ENCODE measurements at regions not wholly inside any gene's neighbourhood (a gene's known extent, or its start where the extent isn't known, plus 50 kb on each side); places are given as distances from the start of the nearest gene placed in this dataset.

GRCh38 chr10:112024079-112024478 is 159.5 kb downstream of the GPAM start:
- in situ Hi-C loops (cut with MboI; ENCODE audit: low sequenced_read_pairs) (no loop called here), dilution Hi-C loops (cut with HindIII; ENCODE audit: low sequenced_read_pairs, unreplicated experiment) (no loop called here), intact Hi-C loops (cut with micrococcal nuclease) (no loop called here)
- TF ChIP-seq RFX5 (IDR thresholded peaks at IDR 0.05; ENCODE audit: low read depth, low read length): no peak
- 0 out of 2 replicates have a peak, but pooled peaks have one; percentile 27 for TF ChIP-seq NFE2L2 (IDR thresholded peaks at IDR 0.05; ENCODE audit: low read depth, low read length)
- Histone ChIP-seq H3K9ac (ENCODE audit: low read depth, low read length) (no peak overlapping the region), H2BK15ac (ENCODE audit: low read depth, low read length) (no peak overlapping the region), H3K56ac (ENCODE audit: extremely low read depth, insufficient read depth, low read length) (no peak overlapping the region), H4K5ac (ENCODE audit: low read depth, low read length) (no peak overlapping the region), H4K91ac (ENCODE audit: insufficient read depth, low read depth, low read length) (no peak overlapping the region), H3K27ac (ENCODE audit: insufficient read depth, low read length) (no peak overlapping the region), H3K4me1 (ENCODE audit: control insufficient read depth, insufficient read depth, low read length) (no peaks in the 10 kb centered on the region), H2BK20ac (ENCODE audit: low read depth, low read length) (no peak overlapping the region), H3K23ac (ENCODE audit: low read depth, low read length) (no peak overlapping the region), H3K36me3 (ENCODE audit: control insufficient read depth, insufficient read depth, low read length) (no peaks in the 10 kb centered on the region), H3K9me1 (ENCODE audit: insufficient read depth, low read length) (no peaks in the 10 kb centered on the region), H3K18ac (ENCODE audit: low read depth, low read length) (no peak overlapping the region), H2AFZ (replicated peaks; ENCODE audit: low read length, poor library complexity) (no peak overlapping the region), H2BK120ac (ENCODE audit: low read depth, low read length) (no peak overlapping the region), H2AK5ac (ENCODE audit: low read depth, low read length) (no peak overlapping the region), H2BK5ac (ENCODE audit: low read depth, low read length, poor library complexity, severe bottlenecking) (no peak overlapping the region), H3K4me3 (ENCODE audit: insufficient read depth, low read depth, low read length) (no peak overlapping the region), H4K8ac (ENCODE audit: low read depth in 2 of 2, low read length in 2 of 2) (no peak overlapping the region), H3K9me3 (ENCODE audit: control insufficient read depth, insufficient read depth, low read length) (peaks cover 20% of the 10 kb centered on the region), H3K14ac (replicated peaks; ENCODE audit: low read depth, low read length) (no peak overlapping the region), H3K79me1 (ENCODE audit: low read depth in 1 of 2, low read length in 2 of 2) (no peaks in the 10 kb centered on the region), H2AK9ac (replicated peaks; ENCODE audit: low read depth, low read length, poor library complexity) (no peak overlapping the region), H3K27me3 (ENCODE audit: control insufficient read depth, insufficient read depth, low read length) (no peaks in the 10 kb centered on the region), H3K4ac (ENCODE audit: low read depth, low read length) (no peak overlapping the region), H4K20me1 (ENCODE audit: insufficient read depth, low read length) (no peaks in the 10 kb centered on the region), H3K4me2 (ENCODE audit: low read depth, low read length) (no peak overlapping the region)
- DNase-seq: no peak
- BruUV-seq (replicated peaks): no TSS peak
- ChIA-PET CTCF (no interaction called here), POLR2A (ENCODE audit: unreplicated experiment) (no interaction called here)
- no peak for ATAC-seq (ENCODE audit: low read depth)
